NCI-H69 (cell line): ENCODE measurements at regions not wholly inside any gene's neighbourhood (a gene's known extent, or its start where the extent isn't known, plus 50 kb on each side); places are given as distances from the start of the nearest gene placed in this dataset.

Source experiments
- DNase-seq: peaks from one replicate; lab custom pipeline; 2025; lab: John Stamatoyannopoulos, UW

GRCh38 chr10:47143473-47143872 lies 156.5 kb upstream of the GDF10 start:
- no peak for DNase-seq

DNA sequence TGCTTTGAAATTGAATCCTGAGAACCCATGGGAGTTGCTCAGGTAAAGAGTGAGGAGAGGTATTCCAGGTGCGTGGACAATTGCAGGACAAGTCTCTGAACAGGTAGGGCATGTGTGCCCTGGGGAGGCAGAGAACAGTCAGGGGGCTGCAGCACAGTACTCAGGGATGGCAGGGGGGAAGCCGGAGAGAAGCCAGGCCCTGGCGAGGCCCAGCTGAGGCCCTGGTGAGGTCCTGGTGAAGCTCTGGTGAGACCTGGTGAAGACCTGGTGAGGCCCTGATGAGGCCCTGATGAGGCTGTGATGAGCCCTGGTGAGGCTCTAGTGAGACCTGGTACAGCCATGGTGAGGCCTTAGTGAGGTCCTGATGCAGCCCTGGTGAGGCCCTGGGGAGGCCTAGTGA lies 155.5 kb upstream of the GDF10 start:
- DNase-seq, result no peak

DNA sequence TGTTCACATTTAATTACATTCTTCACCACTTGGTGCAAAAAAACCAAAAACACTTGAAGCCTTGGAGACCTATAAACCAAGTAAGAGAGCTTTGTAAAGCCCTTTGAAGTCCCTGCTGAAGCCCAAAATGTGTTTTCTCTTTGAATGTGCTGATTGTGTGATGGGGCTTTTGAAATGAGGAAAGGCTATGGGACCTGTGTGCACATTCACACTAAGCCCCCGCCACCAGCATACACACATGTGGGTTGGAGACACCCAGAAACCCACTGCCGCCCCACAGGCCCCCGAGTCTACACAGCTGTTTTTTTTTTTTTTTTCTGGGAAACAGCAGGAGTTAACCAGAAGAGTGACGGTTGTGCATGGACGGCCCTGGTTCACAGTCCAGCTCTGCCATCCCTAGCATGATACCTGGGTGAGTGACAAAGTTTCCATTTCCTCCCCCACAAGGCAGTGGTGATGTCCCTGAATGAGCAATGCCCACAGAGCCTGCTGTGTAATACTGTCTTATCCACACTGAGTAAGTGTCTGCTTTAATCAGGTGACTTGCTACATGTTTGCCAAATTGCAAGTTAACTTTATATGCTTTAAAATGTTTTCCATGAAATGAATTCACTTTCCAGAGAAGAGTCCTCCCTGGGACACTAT lies 154.6 kb upstream of the GDF10 start:
- DNase-seq, result no peak

DNA sequence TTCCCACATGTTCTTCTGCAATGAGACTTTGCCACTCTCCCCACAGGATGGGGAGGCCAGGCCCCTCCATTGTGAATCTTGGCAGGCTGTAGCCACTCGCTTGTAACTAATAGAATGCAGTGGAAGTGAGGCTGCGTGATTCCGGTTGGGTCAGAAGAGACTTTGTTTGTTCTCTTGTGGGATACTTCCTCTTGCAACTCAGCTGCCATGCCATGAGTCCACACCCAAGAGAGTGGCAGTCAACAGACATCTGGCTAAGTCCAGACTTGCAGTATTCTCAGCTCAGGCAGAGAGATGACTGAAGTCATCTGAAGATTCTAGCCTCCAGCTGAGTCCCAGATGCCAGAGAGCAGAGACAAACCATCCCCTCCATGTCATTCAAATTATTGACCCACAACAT lies 153.4 kb upstream of the GDF10 start:
- DNase-seq, result no peak

DNA sequence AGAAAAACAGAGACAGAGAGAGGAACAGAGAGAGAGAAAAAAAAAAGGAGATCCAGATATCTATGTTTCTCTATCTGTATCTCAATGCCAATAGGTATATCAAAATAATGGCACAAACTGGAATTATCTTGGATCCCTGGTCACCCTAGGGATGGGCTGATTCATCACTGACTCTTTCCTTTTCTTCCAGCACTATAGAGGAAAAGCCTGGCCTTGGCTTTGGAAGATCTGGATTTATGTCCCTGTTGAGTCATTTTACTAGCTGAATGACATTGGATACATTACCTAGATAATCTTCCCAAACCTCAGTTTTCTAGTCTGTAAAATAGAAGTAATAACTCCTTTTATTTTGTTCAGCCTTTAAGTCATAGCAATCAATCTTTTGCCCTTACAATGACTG lies 152.8 kb upstream of the GDF10 start:
- DNase-seq, result no peak

DNA sequence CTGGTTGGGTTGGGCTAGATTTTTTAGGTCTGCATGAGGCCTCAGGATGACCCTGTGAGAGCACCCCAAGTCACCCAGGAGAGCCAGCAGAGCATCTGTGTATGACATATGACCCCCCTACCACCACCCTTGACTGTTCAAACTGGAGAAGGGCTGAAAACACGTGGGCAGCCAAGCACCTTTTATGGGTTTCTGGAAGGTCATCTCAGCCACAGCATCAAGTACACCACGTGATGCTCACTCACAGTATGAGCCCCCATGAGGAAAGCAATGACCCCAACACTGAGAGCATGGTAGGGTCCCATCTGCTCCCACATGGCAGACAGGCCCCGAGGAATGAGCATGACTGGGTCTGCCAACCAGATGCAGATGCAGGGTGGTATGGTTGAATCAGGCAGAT lies 149.4 kb upstream of the GDF10 start:
- no peak for DNase-seq

- DNase-seq, result no peak
These were observed 148.1 kb upstream of the GDF10 start for GRCh38 chr10:47151920-47152319.

DNA sequence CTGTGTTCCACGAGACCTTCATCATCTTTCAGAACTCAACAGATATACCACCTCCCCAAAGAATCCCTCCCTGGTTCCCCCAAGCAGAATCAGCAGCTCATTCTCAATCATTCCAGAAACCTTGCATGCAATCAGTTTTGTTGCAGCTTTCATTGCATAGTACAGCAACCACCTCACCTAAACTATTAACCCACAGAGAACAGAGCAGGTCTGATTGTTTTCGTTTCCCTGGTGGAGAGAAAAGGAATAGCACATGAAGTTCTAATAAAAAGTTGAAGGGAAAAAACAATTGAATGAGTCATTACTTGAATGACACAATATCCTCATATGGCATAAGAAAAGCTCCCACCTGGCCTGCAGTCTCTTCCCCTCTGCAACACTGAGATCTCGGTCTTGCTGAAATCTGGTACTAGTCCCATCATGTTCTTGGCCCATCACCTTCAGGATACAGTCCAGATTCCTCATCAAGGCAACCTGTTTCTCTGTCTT lies 147.1 kb upstream of the GDF10 start:
- DNase-seq, result peak; percentile 0

- no peak for DNase-seq
These were observed 145.2 kb upstream of the GDF10 start for GRCh38 chr10:47154762-47155161.

DNA sequence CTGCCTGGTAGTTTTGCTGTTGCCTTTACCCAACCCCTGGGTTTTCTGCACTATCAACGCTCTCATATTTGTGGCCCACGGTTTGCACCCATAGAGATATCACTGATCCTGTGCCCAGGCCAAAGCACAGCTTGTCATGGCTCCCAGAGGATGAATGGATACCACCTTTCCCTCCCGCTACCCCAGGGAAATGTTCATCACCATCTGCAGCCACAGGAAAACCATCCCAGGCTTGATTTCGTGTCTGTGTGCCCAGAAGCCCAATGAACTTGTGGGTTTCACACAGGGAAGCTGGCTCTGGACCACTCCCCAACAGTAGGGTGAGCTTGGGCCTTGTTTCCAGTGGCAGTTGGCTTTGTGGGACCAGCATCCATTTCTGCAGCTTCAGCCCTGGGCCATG lies 143.1 kb upstream of the GDF10 start:
- no peak for DNase-seq

GRCh38 chr10:47158116-47159071 lies 141.6 kb upstream of the GDF10 start:
- no peak for DNase-seq

DNA sequence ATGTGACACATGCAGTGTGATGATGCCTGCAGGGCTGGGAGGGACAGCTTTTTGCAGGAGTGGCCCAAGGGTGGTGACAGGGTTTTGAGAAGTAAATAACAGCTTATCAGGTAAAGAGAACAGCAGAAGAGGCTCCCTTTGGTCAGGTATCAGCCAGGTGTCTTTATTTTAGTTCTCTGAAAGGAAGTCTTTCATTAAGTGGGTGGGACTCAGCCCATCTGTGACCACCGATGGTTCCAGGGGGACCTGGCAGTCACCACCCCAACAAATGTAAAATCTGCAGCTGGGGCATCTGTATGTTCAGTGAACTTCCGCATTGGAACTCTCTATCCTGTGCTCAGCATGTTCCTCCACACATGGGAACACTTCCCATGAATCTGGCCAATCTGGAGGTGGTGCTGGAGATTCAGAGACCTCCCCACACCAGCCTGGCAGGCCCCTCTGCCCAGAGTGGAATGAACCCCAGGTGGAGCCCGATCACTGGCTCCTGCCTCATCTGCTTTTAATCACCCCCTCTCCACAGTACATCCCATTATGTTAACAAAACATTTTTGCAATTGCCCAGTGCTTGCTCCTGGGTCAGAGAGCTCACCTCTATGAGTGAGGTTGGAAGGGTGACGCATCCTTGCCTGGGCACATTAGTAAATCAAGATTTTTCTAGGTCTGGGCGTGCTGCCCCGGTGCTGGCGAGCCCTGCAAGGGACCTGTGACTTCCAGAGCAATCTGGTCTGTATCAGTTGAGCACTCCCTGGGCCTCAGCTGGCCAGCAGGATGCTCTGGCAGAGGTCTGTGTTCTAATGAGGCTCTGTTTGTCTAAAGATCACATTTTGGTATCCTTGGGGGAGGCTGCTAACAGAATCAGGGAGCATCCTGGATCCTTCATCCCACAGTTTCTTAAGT lies 140.4 kb upstream of the GDF10 start:
- DNase-seq, result peak; percentile 1

DNA sequence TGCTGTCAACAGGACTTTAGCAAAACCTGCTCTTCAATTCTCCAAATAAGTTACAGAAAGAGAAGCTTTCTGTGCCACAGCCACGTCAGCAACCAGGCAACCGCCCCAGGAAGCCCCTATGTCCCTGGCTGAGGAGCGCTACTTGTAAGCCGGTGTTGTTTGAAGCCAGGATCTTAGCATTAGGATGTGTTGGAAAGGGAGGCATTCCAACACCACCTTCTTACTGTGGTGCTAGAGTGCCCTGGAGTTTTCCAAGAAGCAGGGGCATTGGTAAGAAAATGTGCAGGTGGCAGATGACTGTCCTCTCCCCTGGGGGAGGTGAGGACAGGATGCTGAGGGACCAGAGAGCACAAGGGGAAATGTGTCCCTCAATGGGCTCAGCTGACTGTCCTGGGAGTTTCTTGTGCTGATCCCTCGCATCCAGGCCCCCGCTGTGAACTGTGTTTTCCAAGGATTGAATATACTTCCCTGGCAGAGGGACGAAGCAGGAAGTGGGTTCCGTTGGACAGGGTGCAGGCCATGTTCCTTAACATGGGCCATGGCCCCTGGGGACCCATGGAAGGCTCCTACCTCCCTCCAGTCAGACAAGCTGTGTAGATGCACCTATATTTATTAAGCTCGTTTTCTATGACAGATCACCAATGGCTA lies 139.6 kb upstream of the GDF10 start:
- DNase-seq, result no peak

GRCh38 chr10:47160967-47161366 lies 139.0 kb upstream of the GDF10 start:
- DNase-seq, result no peak

DNA sequence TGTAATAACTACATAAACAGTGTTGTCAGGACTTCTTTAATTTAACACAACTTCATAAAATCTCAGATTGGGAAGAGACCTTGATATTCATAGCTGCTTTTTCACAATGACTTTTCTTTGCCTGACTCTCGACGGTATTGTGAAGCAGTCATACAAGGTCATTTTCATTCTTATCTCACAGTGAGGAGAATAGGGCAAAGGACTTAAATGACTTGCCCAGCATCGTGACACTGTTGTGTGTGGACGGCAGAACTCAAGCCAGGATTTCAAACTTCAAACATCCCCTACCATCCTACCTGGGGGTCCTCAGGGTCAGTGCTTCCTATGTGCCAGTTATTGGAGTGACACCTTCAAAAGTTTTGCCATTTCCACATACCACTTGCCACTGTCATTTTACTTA lies 138.5 kb upstream of the GDF10 start:
- no peak for DNase-seq

DNA sequence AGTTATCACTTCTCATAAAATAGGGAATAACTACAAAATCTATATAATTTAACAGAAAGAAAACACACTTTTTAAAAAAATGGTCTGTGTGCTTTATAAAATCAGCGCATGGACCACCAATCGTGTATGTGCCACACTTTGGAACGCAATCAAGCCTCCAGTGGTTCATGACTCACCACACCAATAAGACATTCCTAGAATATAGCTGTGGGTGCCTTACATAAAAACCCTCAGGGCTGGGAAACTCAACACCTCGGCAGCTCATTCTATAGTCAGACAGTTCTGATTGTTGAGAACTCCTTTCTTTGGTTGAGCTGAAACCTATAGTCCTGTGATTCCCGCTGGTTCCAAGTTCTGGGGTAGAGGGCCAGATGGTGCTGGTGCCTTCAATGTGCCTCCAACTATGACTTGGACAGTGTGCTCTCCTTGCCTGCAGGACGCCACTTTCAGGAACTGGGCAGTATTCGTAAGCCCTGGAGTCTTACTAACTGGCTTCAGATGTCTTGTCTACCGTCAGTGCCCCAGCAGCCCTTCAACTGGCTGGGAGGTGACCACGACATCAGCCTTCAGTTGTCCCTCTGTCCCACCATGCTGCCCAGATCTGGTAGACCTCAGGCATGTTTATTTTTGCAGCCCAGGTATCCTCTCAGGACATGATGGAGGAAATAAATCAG lies 135.7 kb upstream of the GDF10 start:
- DNase-seq, result no peak

DNA sequence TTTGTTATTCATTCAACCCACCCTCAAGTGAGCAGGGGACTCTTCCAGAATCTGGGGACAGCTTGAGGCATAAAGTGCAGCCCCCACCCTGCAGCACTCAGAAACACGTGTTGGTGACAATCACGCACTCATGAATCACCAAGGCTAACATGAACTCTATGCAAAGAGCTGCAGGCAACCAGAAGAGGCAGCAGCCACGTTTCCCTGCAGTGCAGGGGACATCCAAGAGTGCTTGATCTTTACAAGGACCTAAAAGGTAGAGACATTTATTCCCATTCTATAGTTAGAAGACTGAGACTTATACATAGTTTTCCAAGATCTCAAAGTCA lies 135.2 kb upstream of the GDF10 start:
- no peak for DNase-seq

GRCh38 chr10:47165168-47165710 lies 134.8 kb upstream of the GDF10 start:
- no peak for DNase-seq

DNA sequence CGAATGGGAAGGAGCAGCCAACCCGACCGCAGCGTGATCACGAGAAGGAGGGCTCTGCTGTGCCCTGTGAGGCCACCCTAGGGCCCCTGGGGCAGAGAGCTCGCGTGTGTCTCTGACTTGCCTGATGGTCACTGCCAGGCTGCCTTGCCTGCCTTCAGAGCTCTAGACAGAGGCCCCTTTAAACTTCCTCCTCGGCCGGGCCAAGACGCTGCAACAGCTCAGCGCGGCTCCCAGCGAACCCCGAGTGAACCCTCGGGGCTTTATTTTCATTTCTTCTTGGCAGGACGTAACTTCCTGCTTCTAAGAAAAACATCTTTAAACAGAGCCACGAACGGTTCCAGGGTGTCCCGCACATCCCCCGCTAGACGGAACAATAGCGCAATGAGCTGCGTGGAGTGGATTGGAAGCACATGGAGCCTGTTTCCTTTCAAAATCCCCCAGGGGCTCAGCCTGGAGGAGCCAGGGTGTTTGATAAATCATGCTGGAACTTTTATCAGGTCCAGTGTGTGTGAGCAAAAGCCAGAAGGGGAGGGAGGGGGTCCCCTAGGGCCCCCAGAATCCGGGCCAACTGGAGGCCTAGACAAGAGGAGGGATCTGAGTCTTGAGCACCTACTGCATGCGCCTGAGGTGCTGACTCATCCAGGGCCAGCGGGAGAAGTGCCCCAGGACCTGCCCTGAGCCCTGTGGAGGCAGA lies 134.1 kb upstream of the GDF10 start:
- no peak for DNase-seq

DNA sequence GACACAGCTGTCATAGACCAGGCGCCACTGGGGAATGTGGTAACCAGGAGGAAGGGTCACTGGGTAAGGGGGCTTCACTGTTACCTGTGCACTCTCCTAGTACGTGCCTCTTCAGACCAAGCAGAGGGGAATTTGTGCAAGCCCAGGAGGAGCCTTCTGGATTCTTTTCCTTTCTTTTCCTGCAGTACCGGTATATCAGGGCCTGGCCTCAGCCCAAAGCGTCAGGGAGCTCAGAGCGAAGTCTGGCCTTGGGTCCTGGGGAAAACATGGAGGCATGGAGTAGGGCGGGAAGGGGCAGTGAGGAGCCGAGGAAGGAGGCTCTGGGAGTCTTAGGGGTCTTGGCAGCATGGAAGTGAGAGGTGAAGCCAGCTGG lies 133.6 kb upstream of the GDF10 start:
- no peak for DNase-seq
